Tibial nerve (tissue), 3 donors: ENCODE measurements at regions not wholly inside any gene's neighbourhood (a gene's known extent, or its start where the extent isn't known, plus 50 kb on each side); places are given as distances from the start of the nearest gene placed in this dataset.

Experiments
- CTCF ChIP-seq, 5 experiments: fragments of 200-600 bp in 3 of 5; fragments of 450-650 bp in 2 of 5; sonication (generic) in 3 of 5; IDR thresholded peaks; one replicate each; pipeline ENCODE4 v1.5.1; 2016 to 2019; ENCODE audit warnings: antibody characterized with exemption in 5 of 5, mild to moderate bottlenecking in 3 of 5, moderate library complexity in 2 of 5
- POLR2A ChIP-seq, 2 donors: fragments of 450-650 bp; IDR thresholded peaks; one replicate each; pipeline ENCODE4 v1.6.1; 2017; ENCODE audit warnings: antibody characterized with exemption in 2 of 2, mild to moderate bottlenecking in 2 of 2, moderate library complexity in 2 of 2

GRCh38 chr4:19375931-19376330 is 875.8 kb upstream of the SLIT2 start:
- TF ChIP-seq POLR2A (IDR thresholded peaks at IDR 0.05) = no peak
- TF ChIP-seq CTCF (IDR thresholded peaks at IDR 0.05) = no peak
